Epidermal melanocyte (primary cell): ENCODE measurements at regions not wholly inside any gene's neighbourhood (a gene's known extent, or its start where the extent isn't known, plus 50 kb on each side); places are given as distances from the start of the nearest gene placed in this dataset.
A peak's percentile ranks its signal among the peaks of the same experiment; 100 is the strongest.
"Not testable (repeated sequence)": the region's sequence is repeated elsewhere in the genome, so short reads cannot be mapped to it uniquely, and the experiment has no call there.

Experiments
- DNase-seq: peaks from one replicate; pipeline ENCODE4 v3.0.0; 2011; ENCODE audit warnings: low spot score; ENCODE audit not compliant: insufficient read length

DNA sequence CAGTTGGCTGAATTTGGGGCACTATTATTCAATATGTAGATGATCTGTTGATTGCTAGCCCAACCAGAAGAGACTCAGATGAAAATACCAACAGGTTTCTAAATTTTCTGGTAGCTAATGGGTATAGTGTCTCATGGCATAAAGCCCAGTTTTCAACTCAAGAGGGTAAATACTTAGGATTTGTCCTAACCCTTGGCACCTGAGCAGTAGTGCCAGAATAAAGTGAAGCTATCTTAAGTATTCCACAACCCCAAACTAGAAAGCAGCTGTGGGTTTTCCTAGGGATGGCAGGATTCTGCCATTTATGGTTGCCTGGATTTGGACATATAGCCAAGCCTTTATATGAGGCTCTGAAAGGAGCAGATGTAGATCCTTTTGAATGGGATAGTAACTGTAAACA is 119.0 kb downstream of the AGTR2 start:
- no peak for DNase-seq

DNA sequence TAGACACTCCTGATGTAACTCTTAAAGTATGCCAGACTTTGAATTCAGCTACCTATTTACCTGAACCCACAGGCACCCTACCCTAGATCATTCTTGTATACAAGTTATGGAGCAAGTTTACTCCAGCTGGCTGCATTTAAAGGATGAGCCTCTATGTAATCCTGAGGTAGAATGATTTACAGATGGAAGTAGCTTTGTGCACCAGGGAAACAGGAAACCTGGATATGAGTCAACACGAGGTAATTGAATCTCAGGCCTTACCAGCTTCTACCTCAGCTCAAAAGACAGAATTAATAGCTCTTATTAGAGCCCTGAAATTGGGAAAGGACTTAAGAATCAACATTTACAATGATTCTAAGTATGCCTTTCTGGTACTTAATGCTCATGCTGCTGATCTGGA is 119.8 kb downstream of the AGTR2 start:
- DNase-seq: no peak

DNA sequence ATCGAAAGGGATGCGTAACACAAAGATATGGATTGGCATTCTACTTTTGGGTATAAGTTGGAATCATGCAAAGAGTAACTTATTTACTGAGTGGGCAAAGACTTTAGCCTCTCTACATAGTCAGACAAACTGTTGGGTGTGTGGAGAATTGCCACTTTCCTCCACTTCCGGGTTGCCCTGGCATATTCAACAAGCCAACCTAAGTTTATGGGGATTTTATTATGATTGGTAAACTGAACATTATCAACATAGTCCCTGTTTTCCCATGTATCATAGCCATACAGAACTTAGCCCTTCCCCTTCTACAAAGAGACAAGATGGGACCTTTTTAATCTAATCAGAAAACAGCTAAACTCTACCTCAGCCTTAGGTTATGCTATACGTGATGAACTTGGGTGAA is 121.6 kb downstream of the AGTR2 start:
- DNase-seq: no peak

DNA sequence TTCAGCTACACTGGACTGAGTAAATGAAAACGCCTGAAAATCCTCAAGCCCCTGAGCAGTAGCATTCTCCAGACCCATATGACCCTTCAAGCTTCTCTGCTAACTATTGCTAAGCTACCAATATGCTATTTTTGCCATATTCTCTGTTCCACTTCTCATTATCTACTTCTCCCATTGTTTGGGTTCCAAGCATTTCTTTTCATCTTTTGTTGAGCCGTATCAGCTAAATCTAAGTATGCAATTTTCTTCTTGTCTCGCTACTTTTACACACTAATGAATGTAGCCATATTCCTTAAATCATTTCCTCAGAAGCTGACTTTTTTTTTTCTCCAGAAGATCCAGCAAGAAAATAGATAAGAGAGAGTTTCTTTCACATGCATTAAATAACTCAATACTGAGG is 128.4 kb downstream of the AGTR2 start:
- no peak for DNase-seq

DNA sequence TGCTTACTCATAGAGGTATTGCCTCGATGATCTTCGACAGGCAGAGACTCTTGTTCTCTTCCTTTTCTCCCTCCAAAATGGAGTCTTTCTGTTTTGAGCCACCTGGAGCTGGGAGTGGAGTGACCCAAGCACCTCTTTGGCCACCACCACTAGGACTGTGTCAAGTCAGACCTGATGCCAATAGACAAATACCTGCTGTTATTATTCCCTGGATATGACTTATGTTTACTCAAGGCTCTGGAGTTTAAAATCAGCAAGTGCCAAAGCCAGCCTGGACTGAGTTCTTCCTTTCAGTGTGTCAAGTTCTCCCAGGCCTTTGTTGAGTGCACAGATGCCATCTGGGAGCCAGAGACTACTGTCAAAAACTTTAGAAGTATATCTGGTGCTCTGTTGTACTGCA is 130.2 kb upstream of the SLC6A14 start:
- no peak for DNase-seq

DNA sequence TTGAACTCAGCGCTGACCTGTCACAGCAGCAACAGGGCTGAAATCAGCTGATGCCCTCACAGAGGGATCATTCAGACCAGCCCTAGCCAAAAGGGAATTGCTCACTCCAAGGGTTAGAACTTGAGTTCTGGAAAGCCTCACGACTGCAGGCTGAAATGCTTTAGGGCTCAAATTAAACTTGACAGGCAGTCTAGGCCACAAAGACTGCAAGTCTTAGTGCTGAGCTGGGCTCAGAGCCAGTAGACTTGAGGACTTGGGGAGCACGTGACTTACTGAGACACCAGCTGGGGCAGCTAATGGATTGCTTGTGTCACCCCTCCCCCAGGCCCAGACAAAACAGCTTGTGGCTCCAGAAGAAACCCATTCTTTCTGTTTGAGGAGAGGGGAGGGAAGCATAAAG is 119.0 kb upstream of the SLC6A14 start:
- peak; percentile 44 for DNase-seq

DNA sequence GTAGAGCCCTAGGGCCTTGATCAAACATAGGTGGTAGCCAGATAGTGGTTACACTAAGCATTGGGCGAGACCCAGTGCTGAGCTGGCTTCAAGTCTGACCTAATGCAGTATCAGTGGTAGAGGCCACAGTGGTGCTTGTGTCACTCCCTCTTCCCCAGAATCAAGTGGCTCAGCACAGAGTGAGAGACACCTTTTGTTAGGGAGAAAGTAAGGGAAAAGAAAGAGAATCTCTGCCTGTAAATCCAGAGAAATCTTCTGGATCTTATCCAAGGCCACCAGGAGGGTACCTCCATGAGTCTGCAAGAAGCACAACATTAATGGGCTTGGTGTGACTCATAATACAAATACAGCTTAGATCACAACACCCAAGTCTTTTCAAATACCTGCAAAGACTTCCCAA is 117.7 kb upstream of the SLC6A14 start:
- DNase-seq: no peak

DNA sequence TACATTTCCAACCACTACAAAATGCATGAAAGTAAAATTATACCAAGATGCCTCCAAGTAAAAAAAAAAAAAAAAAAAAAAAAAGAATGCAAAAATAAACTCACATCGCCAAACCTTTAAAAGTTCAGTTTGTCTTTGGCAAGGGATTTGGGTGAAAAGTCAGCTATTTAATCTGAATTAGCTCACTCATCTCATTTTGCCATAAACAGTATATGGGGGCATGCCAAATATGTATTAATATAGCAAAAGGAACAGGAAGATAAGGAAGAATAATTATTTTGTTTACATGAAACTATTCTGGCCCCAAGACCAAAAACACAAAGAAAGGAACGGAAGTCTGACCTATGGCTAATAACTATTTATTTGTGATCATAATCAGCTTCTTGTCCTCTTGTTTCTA is 114.7 kb upstream of the SLC6A14 start:
- DNase-seq: no peak

DNA sequence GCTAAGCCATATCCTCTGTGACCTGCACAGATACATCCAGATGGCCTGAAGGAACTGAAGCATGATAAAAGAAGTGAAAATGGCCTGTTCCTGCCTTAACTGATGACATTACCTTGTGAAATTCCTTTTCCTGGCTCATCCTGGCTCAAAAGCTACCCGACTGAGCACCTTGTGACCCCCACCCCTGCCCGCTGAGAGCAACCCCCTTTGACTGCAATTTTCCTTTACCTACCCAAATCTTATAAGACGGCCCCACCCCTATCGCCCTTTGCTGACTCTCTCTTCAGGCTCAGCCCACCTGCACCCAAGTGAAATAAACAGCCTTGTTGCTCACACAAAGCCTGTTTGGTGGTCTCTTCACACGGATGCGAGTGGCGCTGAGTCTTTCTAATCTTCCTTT is 104.4 kb upstream of the SLC6A14 start:
- DNase-seq: not testable (repeated sequence)

DNA sequence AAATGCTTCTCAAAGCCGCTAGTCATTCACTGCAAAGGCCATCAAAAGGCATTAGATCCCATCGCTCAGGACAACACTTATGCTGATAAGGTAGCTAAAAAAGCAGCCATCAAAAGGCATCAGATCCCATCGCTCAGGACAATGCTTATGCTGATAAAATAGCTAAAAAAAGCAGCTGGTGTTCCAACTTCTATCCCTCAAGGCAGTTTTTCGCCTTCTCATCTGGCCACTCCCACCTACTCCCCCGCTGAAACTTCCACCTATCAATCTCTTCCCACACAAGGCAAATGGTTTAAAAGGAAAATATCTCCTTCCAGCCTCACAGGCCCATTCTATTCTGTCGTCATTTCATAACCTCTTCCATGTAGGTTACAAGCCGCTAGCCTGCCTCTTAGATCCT is 101.6 kb upstream of the SLC6A14 start:
- DNase-seq: not testable (repeated sequence)

DNA sequence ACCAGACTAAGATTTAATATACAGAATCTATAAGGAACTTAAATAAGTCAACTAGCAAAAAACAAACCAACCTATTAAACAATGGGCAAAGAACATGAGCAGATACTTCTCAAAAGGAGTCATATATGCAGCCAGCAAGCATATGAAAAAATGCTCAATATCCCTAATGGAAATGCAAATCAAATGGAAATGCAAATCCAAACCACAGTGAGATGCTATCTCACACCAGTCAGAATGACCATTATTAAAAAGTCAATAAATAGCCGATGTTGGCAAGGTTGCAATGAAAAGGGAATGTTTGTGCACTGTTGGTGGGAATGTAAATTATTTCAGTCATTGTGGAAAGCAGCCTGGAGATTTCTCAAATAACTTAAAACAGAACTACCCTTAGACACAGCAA is 97.0 kb upstream of the SLC6A14 start:
- DNase-seq: no peak

DNA sequence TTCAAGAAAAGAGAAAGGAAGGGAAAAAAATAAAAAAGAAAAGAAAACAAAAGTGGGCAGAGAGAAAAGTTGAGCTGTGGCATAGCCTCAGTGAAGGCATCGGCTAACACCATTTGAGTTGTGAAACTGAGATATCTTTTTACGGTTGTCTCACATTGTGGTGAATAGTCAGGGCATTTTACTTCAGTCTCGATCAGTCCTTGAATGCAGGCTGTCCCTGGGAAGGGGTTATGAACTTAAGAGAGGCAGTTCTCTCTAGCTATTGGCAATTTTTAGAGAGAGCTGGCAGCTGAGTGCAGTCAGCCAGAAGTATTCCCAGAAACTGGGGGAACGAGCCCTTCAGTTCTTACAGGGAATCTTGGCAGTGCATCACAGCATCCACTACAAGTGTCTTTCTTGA is 93.5 kb upstream of the SLC6A14 start:
- no peak for DNase-seq

DNA sequence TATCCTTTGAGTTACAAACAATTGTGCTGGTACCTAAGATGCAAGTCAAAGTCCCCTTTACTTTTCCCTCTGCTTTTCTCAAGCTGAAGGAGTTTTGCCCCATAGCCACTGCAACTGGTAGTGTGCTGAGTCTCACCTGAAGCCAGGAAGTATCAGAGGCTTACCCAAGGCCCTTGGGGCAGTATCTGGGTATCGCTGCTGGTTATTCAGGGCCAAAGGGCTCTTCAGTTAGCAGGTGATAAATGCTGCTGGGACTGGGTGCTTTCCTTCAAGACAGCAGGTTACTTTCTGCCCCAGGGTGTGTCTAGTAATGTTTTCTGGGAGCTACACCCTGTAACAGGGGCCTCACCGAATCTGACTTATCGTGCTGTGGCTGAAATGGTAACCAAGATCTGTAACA is 90.4 kb upstream of the SLC6A14 start:
- no peak for DNase-seq

DNA sequence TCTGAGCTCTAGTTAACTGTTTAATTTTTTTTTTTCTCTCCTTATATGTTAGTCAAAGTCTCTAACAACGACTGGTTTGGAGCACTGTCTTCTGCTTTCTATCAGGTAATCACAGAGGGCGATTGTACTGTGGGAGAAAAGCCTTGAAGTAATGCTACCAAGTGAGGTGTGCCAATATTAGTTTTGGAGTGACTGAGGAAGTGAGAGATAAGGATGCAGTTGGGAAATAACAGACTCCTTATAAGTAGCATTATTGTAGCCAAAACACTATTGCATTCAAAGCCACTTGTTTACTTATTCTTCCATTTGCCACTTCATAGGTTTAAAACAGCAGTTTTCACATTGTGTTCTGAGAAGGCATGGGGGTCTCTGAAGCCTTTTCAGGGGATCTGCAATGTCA is 79.1 kb upstream of the SLC6A14 start:
- DNase-seq: no peak

DNA sequence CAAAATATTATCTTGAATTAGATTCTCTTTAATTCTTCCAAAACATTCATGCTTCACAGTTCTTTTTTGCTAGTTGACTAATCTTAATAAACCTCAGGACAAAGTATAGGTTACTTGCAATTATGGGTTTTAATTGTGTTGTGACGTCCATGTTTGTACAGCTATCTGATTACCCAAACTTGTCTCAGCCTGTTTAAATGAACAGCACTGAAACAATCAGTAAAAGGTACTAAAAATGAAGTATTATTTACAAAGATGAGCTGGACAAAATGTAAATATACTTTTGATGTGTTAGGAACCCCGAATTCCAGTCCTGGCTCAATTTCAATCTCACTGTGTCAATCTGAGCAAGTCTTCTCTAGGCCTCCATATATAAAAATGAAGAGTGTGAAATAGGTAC is 57.4 kb upstream of the SLC6A14 start:
- DNase-seq: no peak

DNA sequence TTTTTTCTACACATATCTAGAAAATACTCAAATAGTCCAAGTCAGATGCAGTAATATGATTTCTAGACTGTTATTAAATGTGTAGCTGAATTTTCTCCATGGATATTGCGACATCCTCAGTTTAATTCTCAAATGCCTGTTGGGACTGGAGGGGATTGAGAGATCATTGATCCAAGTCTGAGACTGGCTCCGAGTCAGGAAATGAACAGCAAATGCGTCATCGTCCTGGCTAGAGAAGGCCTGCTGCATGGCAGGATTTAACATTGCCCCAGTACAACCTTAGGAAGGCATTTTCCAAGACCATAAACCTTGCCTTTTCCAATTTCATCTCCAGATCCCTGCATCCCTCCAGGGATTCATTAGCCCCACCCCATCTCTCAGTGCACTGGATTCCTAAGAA is 56.6 kb upstream of the SLC6A14 start:
- DNase-seq: no peak

DNA sequence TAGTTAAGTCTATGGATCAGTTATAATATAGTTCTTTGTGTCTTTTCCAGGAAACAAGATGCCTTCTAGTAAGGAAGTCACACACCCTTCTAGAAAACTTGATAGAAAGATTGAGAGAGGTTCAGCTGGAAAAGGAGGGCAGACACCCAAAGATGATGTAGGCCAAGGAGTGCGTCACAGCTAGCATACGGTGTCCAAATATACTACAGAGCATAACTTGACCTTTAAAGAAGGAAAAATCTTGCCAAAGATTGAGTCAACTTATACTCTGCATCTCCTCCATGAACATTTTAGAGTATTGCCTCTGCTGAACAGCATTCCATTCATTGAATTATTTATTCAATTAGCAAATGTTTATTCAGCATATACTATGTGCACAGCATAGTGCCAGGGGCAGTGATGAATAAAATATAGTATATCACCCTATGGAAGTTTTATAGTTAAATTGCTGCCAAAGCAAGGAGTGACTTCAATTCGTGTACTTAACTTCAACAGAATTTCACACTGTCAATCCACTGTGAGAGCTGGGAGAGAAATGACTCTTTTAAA is 51.9 kb upstream of the SLC6A14 start:
- no peak for DNase-seq
